ENCODE measurements at regions not wholly inside any gene's neighbourhood (a gene's known extent, or its start where the extent isn't known, plus 50 kb on each side); places are given as distances from the start of the nearest gene placed in this dataset.

DNA sequence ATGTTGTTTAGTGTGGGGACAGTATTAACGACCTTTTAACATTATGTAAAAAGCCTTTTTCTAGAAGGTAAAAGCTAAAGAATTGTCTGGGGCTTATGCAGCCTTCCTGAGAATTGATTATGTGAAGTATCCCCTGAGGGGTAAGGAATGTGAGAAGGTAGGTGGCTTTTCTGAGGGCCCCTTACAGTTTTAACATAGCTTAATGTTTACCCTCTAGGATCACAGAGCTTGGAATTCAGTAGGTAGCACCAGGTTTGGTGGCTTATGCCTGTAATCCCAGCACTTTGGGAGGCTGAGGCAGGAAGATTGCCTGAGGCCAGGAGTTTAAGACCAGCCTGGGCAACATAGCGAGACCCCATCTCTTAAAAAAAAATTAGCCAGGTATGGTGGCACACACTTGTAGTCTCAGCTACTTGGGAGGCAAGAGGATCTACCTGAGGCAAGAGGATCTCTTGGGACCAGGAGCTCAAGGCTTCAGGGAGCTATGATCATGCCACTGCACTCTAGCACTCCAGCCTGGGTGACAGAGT is 101.3 kb downstream of the OLFM4 start:
- DNase-seq (ENCODE audit: low spot score) = no peak
- no peak overlapping the region for H3K4me3 ChIP-seq
- TF ChIP-seq, protein P1, sequence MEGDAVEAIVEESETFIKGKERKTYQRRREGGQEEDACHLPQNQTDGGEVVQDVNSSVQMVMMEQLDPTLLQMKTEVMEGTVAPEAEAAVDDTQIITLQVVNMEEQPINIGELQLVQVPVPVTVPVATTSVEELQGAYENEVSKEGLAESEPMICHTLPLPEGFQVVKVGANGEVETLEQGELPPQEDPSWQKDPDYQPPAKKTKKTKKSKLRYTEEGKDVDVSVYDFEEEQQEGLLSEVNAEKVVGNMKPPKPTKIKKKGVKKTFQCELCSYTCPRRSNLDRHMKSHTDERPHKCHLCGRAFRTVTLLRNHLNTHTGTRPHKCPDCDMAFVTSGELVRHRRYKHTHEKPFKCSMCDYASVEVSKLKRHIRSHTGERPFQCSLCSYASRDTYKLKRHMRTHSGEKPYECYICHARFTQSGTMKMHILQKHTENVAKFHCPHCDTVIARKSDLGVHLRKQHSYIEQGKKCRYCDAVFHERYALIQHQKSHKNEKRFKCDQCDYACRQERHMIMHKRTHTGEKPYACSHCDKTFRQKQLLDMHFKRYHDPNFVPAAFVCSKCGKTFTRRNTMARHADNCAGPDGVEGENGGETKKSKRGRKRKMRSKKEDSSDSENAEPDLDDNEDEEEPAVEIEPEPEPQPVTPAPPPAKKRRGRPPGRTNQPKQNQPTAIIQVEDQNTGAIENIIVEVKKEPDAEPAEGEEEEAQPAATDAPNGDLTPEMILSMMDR (IDR thresholded peaks at IDR 0.05) = no peak
- H3K27ac ChIP-seq = no peak overlapping the region

DNA sequence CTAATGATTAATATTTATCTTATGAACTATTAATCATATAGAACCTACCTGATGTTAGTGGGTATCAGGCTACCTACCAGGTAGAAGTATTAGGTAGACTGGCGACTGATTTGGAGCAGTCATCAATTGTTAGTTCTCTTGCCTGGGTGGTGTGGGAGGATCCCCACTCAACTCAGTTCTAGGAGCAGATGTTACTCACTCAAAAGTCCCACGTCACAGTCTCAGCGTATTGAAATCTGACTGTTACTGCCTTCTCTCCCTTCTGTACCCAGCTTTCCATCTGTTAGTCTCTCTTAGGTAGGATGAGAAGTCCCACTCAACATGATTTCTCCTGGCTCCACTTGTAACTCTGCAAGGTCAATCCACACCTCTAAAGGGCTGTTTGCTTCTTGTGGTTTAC is 102.7 kb downstream of the OLFM4 start:
- Histone ChIP-seq H3K4me3 (no peak overlapping the region), H3K27ac (no peak overlapping the region)
- DNase-seq (ENCODE audit: low spot score) = no peak
- TF ChIP-seq, protein P1 (IDR thresholded peaks at IDR 0.05) = no peak

DNA sequence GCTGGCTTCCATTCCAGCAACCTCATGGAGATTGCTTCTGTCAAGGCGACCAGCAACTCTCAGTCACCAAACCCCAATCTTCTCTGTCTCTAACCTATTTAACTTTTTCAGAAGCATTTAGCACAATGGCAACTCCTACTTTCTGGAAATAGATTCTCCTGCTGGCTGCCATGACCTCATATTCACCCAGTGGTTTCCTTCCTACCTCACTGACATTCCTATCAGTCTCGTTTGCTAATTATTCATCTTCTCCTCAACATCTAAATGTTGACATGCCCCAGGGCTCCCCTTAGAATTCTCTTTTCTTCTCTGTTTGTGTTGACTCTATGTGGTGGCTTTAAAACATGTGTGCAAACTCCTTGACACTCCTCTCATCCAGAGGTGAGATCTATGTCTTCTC is 106.7 kb downstream of the OLFM4 start:
- Histone ChIP-seq H3K4me3 (no peak overlapping the region), H3K27ac (no peak overlapping the region)
- TF ChIP-seq, protein P1 (IDR thresholded peaks at IDR 0.05) = no peak
- DNase-seq (ENCODE audit: low spot score) = no peak

DNA sequence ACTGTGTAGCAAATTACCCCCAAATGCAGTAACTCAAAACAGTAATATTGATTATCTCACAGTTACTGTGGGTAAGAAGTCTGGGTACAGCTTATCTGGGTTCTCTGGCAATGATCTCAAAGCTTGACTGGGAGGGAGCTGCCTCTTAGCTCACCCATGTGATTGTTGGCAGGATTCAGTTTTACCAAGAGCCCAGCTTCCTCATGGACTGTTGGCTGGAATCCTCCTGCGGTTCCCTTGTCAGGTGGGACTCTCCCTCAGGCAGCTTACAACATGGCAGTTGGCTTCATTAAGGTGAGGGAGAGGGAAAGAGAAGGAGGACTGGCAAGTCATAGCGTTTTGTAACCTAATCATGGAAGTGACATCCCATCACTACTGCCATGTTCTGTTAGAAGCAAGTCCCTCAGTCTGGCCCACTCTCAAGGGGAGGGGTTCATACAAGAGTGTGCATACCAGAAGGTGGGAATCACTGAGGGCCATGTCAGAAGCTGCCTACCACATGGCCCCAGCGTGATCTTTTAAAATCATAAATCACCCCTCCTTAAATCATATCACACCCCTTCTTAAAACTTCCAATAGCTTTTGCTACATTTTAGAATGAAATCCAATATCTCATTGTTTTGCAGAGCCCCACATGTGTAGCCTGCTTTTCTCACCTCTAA is 108.1 kb downstream of the OLFM4 start:
- TF ChIP-seq, protein P1 (IDR thresholded peaks at IDR 0.05) = no peak
- no peak overlapping the region for H3K27ac ChIP-seq

DNA sequence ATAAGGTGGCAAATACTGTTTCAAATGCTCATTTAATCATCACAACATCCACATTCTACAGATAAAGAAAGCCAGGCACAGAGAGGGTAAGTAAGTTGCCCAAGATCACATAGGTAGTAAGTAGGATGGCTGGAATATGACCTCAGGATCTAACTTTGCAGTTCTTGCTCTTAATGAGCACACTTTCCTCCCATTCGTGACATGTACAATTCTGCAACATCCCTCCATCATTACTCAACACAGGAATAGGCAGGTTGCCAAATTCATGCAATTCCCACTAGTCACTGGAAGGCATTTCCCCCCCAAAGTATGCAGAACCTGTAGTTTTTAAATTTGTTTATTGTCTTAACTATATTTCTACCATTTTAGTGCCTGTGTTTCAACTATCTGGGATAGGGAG is 109.2 kb downstream of the OLFM4 start:
- no peak overlapping the region for H3K4me3 ChIP-seq
- no peak for DNase-seq (ENCODE audit: low spot score)
- H3K27ac ChIP-seq = peak overlapping the region in 1 of 2 donors; percentile 20
- TF ChIP-seq, protein P1 (IDR thresholded peaks at IDR 0.05) = no peak

More for the DNA sequence above, 108.1 kb downstream of the OLFM4 start:
- DNase-seq (ENCODE audit: low spot score) = no peak
- no peak overlapping the region for H3K4me3 ChIP-seq

DNA sequence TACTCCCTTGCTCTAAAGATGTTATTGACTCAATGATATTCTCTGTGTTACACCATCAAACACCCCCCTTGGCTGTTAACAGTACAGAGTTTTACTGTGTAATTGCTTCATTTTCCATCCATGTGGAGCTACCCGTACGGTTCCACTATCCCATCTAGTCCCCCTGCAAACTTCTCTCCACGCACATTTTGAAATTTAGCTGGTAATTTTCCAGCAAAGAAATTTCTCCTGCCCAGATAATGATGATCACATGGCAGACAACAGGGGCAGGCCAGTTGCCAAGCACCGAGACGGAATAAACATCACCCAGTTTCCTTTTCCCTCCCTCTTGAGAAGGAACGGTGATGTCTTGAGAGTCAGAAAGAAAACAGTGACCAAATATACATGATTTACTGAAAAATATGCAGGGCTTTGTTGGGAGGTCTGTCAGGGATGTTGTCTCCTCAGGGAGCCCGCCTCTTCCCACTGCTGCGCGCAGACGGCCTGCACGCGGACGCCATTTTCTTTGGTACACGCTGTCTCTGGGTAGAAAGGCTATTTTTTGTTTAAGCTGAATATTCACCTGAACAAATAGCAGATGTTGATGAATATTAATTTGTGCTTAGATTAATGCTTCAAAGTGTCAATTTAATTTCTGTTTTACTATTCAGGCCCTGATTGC is 109.9 kb downstream of the OLFM4 start:
- Histone ChIP-seq H3K4me3 (peak overlapping the region; percentile 8), H3K27ac (peak overlapping the region in 1 of 2 donors; percentile 20)
- TF ChIP-seq, protein P1 (IDR thresholded peaks at IDR 0.05) = no peak
- no peak for DNase-seq (ENCODE audit: low spot score)

DNA sequence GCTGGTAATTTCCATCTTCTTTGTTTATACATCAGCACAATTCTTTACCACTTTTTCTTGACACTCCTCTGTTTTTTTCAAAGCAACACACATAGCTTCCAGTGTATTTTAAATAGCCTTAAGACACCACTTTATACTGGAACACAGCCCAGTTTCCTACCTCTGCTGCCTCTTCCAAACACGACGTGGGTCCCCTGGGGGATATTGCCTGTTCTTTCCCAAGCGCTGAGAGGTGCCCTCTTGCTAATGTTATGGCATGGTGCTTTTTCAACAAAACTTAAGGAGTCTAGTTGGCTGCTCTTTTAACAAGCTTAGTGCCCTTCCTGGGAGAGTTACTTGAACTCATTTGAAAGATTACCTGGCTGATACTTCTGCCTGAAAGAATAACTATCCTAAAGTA is 112.7 kb downstream of the OLFM4 start:
- Histone ChIP-seq H3K27ac (no peak overlapping the region), H3K4me3 (no peak overlapping the region)
- TF ChIP-seq, protein P1 (IDR thresholded peaks at IDR 0.05) = no peak
- DNase-seq (ENCODE audit: low spot score) = no peak
